Transverse colon (tissue), 4 donors: ENCODE measurements at regions not wholly inside any gene's neighbourhood (a gene's known extent, or its start where the extent isn't known, plus 50 kb on each side); places are given as distances from the start of the nearest gene placed in this dataset.

Experiments
- DNase-seq: peaks from one replicate; pipeline ENCODE4 v3.0.0-alpha.2; 2019
- H3K27ac ChIP-seq, 4 donors: fragments of 200-600 bp; sonication (generic); 2 replicates each; pipeline ENCODE4 v1.5.1; 2016 to 2018; ENCODE audit warnings: inconsistent platforms in 4 of 4
- H3K27me3 ChIP-seq: fragments of 200-600 bp; sonication (generic); 2 replicates; pipeline ENCODE4 v1.5.1; 2017; ENCODE audit warnings: inconsistent platforms
- H3K36me3 ChIP-seq, 4 donors: fragments of 200-600 bp; sonication (generic); 2 replicates each; pipeline ENCODE4 v1.5.1; 2017 to 2019; ENCODE audit warnings: inconsistent platforms in 4 of 4
- H3K4me1 ChIP-seq, 4 donors: fragments of 200-600 bp; sonication (generic); 2 replicates each; pipeline ENCODE4 v1.5.1; 2017 to 2020; ENCODE audit warnings: inconsistent platforms in 4 of 4
- H3K4me3 ChIP-seq, 4 donors: fragments of 200-600 bp; sonication (generic); 1 replicate in 1 of 4; 2 replicates in 3 of 4; pipeline versions ENCODE4 v1.5.1 to v1.6.1; 2017 to 2019; ENCODE audit warnings: inconsistent platforms in 4 of 4
- H3K9me3 ChIP-seq, 2 donors: fragments of 200-600 bp; sonication (generic); 2 replicates each; pipeline ENCODE4 v1.5.1; 2017 to 2019; ENCODE audit warnings: inconsistent platforms in 2 of 2
- EP300 ChIP-seq: sonication (generic); formaldehyde crosslinking; IDR thresholded peaks from one replicate; pipeline ENCODE4 v1.6.1; 2017; ENCODE audit warnings: antibody characterized with exemption, low read depth
- POLR2A ChIP-seq: fragments of 450-650 bp; IDR thresholded peaks from one replicate; pipeline ENCODE4 v1.6.1; 2016; ENCODE audit warnings: antibody characterized with exemption, mild to moderate bottlenecking, moderate library complexity
- POLR2AphosphoS5 ChIP-seq, 3 donors: sonication (generic); formaldehyde crosslinking; IDR thresholded peaks; one replicate each; pipeline ENCODE4 v1.6.1; 2016; ENCODE audit warnings: antibody characterized with exemption in 3 of 3
- WGBS, 2 donors: methylation state at CpG; one replicate each; pipeline ENCODE4 v1.1.5; 2018; ENCODE audit warnings: low coverage in 1 of 2; 5-methylcytosine and 5-hydroxymethylcytosine counted together
- in situ Hi-C, 4 donors: fragments of 200-750 bp; cut with MboI; loops; one replicate each; pipeline versions ENCODE4 v1.15.0 to v1.15.1; 2017; ENCODE audit warnings: low sequenced_read_pairs in 3 of 4, low pct_ligation_motif_present in 1 of 4, low pct_unique_long_range_greater_than_20kb in 1 of 4
- intact Hi-C: fragments of 100-400 bp; cut with DNase I; formaldehyde crosslinking; loops from one replicate; pipeline ENCODE4 v1.15.1; 2023; ENCODE audit warnings: low total_unique reads
- TF ChIP-seq, protein P1 (sequence below), 5 experiments: fragments of 200-600 bp in 3 of 5; fragments of 450-650 bp in 2 of 5; sonication (generic) in 3 of 5; IDR thresholded peaks; 1 replicate in 2 of 5; 2 replicates in 3 of 5; pipeline ENCODE4 v1.5.1; 2016 to 2017; ENCODE audit warnings: antibody characterized with exemption in 5 of 5, inconsistent platforms in 3 of 5, mild to moderate bottlenecking in 2 of 5, moderate library complexity in 1 of 5

DNA sequence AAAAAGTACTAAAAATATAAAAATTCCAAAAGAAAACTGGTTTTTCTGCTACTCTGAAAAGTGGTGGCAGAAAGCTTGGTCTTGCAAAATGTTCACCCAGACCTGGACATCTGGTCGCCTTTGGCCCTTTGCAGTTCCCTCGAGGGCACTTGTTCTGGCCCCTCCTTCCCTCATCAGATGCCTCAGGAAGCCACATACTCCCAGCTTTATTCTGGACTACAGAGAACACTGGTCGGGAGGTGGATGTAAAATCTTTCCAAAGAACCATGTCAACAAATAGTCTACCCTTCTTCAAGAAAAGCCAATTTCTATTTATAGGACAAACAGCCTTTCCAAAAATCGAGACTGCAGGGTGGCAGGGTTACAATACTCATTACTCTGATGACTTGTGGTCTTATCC lies 726.1 kb downstream of the TNS3 start:
- 49 to 59% methylated on average over 2 to 4 of the region's 4 CpGs for WGBS, 2 donors
- no peaks in the 10 kb centered on the region for H3K27me3 ChIP-seq
- no peaks in the 10 kb centered on the region for H3K4me1 ChIP-seq
- H3K9me3 ChIP-seq: no peaks in the 10 kb centered on the region
- in situ Hi-C loops (no loop called here), intact Hi-C loops (no loop called here)
- DNase-seq: no peak
- no peak overlapping the region for H3K4me3 ChIP-seq
- TF ChIP-seq, protein P1, sequence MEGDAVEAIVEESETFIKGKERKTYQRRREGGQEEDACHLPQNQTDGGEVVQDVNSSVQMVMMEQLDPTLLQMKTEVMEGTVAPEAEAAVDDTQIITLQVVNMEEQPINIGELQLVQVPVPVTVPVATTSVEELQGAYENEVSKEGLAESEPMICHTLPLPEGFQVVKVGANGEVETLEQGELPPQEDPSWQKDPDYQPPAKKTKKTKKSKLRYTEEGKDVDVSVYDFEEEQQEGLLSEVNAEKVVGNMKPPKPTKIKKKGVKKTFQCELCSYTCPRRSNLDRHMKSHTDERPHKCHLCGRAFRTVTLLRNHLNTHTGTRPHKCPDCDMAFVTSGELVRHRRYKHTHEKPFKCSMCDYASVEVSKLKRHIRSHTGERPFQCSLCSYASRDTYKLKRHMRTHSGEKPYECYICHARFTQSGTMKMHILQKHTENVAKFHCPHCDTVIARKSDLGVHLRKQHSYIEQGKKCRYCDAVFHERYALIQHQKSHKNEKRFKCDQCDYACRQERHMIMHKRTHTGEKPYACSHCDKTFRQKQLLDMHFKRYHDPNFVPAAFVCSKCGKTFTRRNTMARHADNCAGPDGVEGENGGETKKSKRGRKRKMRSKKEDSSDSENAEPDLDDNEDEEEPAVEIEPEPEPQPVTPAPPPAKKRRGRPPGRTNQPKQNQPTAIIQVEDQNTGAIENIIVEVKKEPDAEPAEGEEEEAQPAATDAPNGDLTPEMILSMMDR (IDR thresholded peaks at IDR 0.05): no peak
- TF ChIP-seq EP300: no peak
- no peak for TF ChIP-seq POLR2AphosphoS5 (IDR thresholded peaks at IDR 0.05)
- TF ChIP-seq POLR2A: no peak
- H3K36me3 ChIP-seq: no peaks in the 10 kb centered on the region
- no peak overlapping the region for H3K27ac ChIP-seq

DNA sequence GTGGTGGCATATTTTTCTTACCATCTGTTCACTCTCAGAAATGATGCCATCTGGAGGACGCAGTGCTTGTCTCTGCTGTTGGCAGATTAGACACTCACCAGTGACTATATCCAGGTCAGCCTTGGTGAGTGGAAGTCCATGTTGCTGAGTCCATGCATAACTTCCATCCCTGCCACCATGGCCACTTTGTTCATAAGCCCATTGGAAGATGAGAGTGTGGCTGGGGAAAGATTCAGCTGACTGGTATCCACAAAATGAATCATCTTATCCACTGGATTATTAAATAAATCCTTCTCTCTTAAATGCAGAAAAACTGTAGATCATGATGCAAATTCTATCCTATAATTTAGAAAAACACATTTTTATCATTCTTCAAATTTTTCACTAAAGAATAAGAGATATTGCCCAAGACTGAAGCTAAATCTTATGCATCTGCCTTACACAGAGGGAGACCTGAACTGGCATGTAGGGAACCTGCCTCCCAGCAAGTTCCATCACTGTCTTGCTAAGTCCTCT lies 726.9 kb downstream of the TNS3 start:
- in situ Hi-C loops (no loop called here), intact Hi-C loops (no loop called here)
- TF ChIP-seq EP300 (no peak), POLR2AphosphoS5 (IDR thresholded peaks at IDR 0.05) (no peak), POLR2A (no peak)
- TF ChIP-seq, protein P1 (IDR thresholded peaks at IDR 0.05): no peak
- no peaks in the 10 kb centered on the region for H3K27me3 ChIP-seq
- no peak overlapping the region for H3K27ac ChIP-seq
- no peaks in the 10 kb centered on the region for H3K9me3 ChIP-seq
- no peak for DNase-seq
- WGBS, 2 donors: 40 to 55% methylated on average over 1 of the region's 1 CpG
- H3K4me3 ChIP-seq: no peak overlapping the region
- H3K36me3 ChIP-seq: no peaks in the 10 kb centered on the region
- H3K4me1 ChIP-seq: no peaks in the 10 kb centered on the region

DNA sequence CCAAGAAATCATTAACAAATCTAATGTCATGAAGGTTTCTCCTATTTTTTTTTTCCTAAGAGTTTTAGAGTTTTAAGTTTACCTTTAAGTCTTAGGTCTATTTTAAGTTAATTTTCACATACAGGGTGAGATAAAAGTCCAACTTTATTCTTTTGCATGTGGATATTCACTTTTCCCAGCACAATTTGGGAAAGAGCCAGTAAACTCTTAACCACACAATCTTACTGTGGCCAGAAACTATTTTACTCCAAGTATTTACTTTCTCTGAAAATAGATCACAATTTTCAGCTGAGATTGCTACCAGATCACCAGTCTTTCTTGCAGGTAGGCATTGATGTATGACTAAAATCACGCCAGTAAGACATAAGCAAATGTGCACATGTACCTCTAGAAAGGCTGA lies 728.5 kb downstream of the TNS3 start:
- WGBS, 2 donors: 51% methylated on average over 1 of the region's 1 CpG; no CpG with 5 or more reads in 1 of the 2 donors
- Histone ChIP-seq H3K4me1 (no peaks in the 10 kb centered on the region), H3K9me3 (no peaks in the 10 kb centered on the region), H3K36me3 (no peaks in the 10 kb centered on the region), H3K27me3 (no peaks in the 10 kb centered on the region), H3K4me3 (no peak overlapping the region), H3K27ac (no peak overlapping the region)
- no peak for TF ChIP-seq EP300
- TF ChIP-seq POLR2AphosphoS5 (IDR thresholded peaks at IDR 0.05): no peak
- TF ChIP-seq, protein P1 (IDR thresholded peaks at IDR 0.05): no peak
- TF ChIP-seq POLR2A: no peak
- in situ Hi-C loops: no loop called here
- no peak for DNase-seq
- intact Hi-C loops: no loop called here

DNA sequence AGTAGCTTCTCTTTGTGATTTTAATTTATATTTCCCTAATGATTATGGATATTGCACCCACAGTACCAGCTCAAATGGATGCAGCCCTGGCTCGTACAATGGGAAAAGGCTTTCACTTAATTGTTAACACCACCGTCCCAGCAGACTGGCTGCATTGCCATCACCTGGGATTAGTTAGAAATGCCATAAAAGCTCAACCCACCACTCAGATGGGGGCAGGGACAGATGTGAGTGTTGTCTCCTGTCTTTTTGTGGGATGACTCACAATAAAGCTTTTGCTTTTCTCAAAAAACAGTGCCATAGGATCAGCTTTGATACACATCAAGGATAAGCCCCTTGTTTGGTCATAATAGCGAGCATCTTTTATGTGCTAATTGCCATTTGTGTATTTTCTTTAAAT lies 729.1 kb downstream of the TNS3 start:
- DNase-seq: no peak
- WGBS, 2 donors: 60 to 73% methylated on average over 1 to 3 of the region's 3 CpGs
- Histone ChIP-seq H3K9me3 (no peaks in the 10 kb centered on the region), H3K27me3 (no peaks in the 10 kb centered on the region), H3K36me3 (no peaks in the 10 kb centered on the region), H3K27ac (no peak overlapping the region), H3K4me1 (no peaks in the 10 kb centered on the region), H3K4me3 (no peak overlapping the region)
- intact Hi-C loops (no loop called here), in situ Hi-C loops (no loop called here)
- no peak for TF ChIP-seq POLR2AphosphoS5 (IDR thresholded peaks at IDR 0.05)
